ENCODE measurements at regions not wholly inside any gene's neighbourhood (a gene's known extent, or its start where the extent isn't known, plus 50 kb on each side); places are given as distances from the start of the nearest gene placed in this dataset.
"Not testable (repeated sequence)": the region's sequence is repeated elsewhere in the genome, so short reads cannot be mapped to it uniquely, and the experiment has no call there.

DNA sequence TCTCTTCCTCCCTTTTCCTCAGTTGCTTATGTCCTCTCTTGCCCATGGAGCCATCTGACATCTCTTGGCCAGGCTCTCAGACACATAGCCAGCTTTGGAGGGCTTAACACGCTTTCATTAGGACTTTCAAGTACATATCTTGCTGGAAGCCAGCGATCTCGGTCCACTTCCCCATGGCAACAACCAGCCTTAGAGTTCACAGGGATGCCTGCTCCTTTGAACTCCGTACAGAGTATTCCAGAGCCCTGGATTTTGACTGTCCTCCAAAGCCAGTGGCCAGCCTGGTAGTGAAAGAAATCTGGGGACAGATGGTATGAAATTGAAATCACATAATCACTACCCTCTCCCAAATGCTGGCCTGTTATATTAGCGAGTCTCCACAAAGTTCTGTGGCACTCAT lies 370.5 kb upstream of the NPVF start:
- H3K4me3 ChIP-seq (ENCODE audit: low read depth, low read length), result no peak overlapping the region
- 94% methylated on average over 5 of the region's 5 CpGs for WGBS
- H3K36me3 ChIP-seq (ENCODE audit: insufficient read depth), result no peaks in the 10 kb centered on the region
- H3K4me1 ChIP-seq (ENCODE audit: insufficient read depth), result no peaks in the 10 kb centered on the region
- no peak overlapping the region for H3K27ac ChIP-seq (ENCODE audit: low read depth)
- no peak for DNase-seq (ENCODE audit: extremely low spot score)

DNA sequence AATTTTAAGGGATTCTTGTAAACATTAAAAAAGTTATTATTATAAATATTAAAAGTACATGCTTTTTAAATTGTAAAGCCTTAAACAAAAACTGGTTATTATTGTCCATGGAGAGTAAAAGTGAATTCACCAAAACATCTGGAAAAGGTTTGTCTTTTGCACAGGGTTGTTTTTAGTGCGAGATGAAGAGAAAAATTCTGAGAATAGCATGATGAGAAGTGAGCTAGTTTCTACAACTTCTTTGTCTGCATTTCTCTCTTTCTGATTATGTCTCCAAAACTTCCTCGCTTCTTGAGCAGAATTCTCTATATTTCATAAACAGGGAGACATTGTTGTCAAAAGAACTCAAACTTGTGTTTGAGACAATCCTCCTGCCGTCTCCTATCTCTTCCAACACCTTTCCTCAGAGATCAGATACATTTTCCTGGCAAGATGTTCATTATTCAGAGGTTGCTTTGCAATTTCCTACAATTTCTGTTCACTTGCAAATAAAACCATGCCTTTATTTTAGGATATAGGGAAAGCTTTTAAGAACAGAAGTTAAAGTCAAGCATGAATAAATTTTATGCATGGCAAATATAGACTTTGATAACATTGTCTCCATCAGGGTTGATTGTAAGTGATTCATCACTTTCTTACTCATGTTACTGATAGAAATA lies 372.1 kb upstream of the NPVF start:
- no peaks in the 10 kb centered on the region for H3K4me1 ChIP-seq (ENCODE audit: insufficient read depth)
- H3K27ac ChIP-seq (ENCODE audit: low read depth), result no peak overlapping the region
- DNase-seq (ENCODE audit: extremely low spot score), result no peak
- H3K36me3 ChIP-seq (ENCODE audit: insufficient read depth), result no peaks in the 10 kb centered on the region
- no peak overlapping the region for H3K4me3 ChIP-seq (ENCODE audit: low read depth, low read length)
- 59% methylated on average over 3 of the region's 3 CpGs for WGBS

- not testable (repeated sequence) for H3K4me1 ChIP-seq (ENCODE audit: insufficient read depth); DNase-seq (ENCODE audit: extremely low spot score); H3K4me3 ChIP-seq (ENCODE audit: low read depth, low read length); H3K27ac ChIP-seq (ENCODE audit: low read depth); H3K36me3 ChIP-seq (ENCODE audit: insufficient read depth)
- WGBS, result 28% methylated on average over 26 of the region's 30 CpGs
These were observed 374.6 kb upstream of the NPVF start for GRCh38 chr7:25602730-25603426.

DNA sequence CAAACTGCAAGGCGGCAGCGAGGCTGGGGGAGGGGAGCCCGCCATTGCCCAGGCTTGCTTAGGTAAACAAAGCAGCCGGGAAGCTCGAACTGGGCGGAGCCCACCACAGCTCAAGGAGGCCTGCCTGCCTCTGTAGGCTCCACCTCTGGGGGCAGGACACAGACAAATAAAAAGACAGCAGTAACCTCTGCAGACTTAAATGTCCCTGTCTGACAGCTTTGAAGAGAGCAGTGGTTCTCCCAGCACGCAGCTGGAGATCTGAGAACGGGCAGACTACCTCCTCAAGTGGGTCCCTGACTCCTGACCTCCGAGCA lies 375.1 kb upstream of the NPVF start:
- WGBS, result 13% methylated on average over 2 of the region's 9 CpGs
- H3K36me3 ChIP-seq (ENCODE audit: insufficient read depth); H3K4me3 ChIP-seq (ENCODE audit: low read depth, low read length); DNase-seq (ENCODE audit: extremely low spot score); H3K27ac ChIP-seq (ENCODE audit: low read depth); H3K4me1 ChIP-seq (ENCODE audit: insufficient read depth): not testable (repeated sequence)

- H3K27ac ChIP-seq (ENCODE audit: low read depth), result no peak overlapping the region
- H3K4me3 ChIP-seq (ENCODE audit: low read depth, low read length), result no peak overlapping the region
- 93% methylated on average over 4 of the region's 4 CpGs for WGBS
- no peaks in the 10 kb centered on the region for H3K4me1 ChIP-seq (ENCODE audit: insufficient read depth)
- no peak for DNase-seq (ENCODE audit: extremely low spot score)
- H3K36me3 ChIP-seq (ENCODE audit: insufficient read depth), result no peaks in the 10 kb centered on the region
These were observed 382.9 kb upstream of the NPVF start for GRCh38 chr7:25611196-25611595.

GRCh38 chr7:25613912-25614311 lies 385.6 kb upstream of the NPVF start:
- no peaks in the 10 kb centered on the region for H3K4me1 ChIP-seq (ENCODE audit: insufficient read depth)
- H3K4me3 ChIP-seq (ENCODE audit: low read depth, low read length), result no peak overlapping the region
- no peak for DNase-seq (ENCODE audit: extremely low spot score)
- no peaks in the 10 kb centered on the region for H3K36me3 ChIP-seq (ENCODE audit: insufficient read depth)
- no peak overlapping the region for H3K27ac ChIP-seq (ENCODE audit: low read depth)
- 95% methylated on average over 4 of the region's 4 CpGs for WGBS

DNA sequence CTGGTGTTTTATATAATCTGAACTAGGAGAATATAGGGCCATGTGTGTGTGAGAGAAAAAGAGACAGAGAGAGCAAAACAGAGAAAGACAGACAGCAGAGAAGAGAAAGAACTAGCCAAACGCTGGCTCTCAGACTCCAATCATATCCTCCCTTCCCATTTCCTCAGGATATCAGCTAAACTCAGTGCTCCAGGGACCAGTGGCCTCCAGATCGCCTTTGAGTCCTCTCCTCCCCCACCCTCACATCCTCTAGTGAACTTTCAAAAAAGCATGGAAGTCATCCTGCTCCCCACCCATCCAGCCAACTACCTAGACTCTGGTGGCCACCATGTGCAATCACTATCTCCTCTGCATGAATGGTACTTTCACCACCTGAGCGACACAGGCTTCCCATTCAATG lies 386.1 kb upstream of the NPVF start:
- H3K36me3 ChIP-seq (ENCODE audit: insufficient read depth), result no peaks in the 10 kb centered on the region
- no peak overlapping the region for H3K4me3 ChIP-seq (ENCODE audit: low read depth, low read length)
- 74% methylated on average over 3 of the region's 3 CpGs for WGBS
- no peak for DNase-seq (ENCODE audit: extremely low spot score)
- no peaks in the 10 kb centered on the region for H3K4me1 ChIP-seq (ENCODE audit: insufficient read depth)
- H3K27ac ChIP-seq (ENCODE audit: low read depth), result no peak overlapping the region

DNA sequence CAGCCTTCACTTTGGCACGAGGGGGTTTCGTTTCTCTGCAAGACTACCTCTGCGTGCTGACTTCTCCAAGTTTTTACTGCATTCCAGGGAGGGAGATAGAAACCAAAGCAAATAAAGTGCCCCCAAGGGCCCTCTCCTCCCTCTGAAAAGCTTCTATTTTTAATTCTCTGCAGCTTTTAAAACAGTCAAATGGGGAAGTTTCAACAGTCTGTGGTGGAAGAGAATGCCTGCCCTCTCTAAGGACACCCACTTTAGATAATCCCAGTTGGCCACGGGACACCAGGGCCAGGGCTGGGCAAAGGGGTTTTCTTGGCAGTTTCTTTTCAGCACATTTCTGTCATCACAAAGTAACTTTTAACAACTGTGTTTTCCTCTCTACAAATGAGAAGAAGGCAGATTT lies 386.7 kb upstream of the NPVF start:
- Histone ChIP-seq H3K36me3 (ENCODE audit: insufficient read depth) (no peaks in the 10 kb centered on the region), H3K4me3 (ENCODE audit: low read depth, low read length) (no peak overlapping the region), H3K27ac (ENCODE audit: low read depth) (no peak overlapping the region), H3K4me1 (ENCODE audit: insufficient read depth) (no peaks in the 10 kb centered on the region)
- WGBS, result 29% methylated on average over 4 of the region's 4 CpGs
- no peak for DNase-seq (ENCODE audit: extremely low spot score)

DNA sequence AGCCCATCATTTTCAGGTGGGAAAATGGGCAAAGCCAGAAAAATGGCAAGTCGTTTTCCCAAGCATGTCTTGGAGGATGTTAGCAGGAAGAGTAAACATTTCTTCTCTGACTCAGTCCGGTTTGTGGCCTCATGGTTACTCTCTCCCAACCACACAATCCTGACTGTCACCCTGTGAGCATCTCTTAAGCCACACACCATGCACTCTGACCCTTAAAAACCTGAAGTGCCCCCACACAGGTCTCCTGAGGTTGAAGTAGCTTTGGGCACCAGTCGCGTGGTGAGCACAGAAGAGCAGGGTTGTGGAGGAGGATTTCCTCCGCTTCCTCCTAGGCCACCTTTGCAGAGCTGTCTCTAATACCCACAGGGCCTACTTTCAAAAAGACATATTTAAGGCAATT lies 387.3 kb upstream of the NPVF start:
- Histone ChIP-seq H3K36me3 (ENCODE audit: insufficient read depth) (no peaks in the 10 kb centered on the region), H3K27ac (ENCODE audit: low read depth) (no peak overlapping the region), H3K4me1 (ENCODE audit: insufficient read depth) (no peaks in the 10 kb centered on the region), H3K4me3 (ENCODE audit: low read depth, low read length) (no peak overlapping the region)
- WGBS, result 78% methylated on average over 5 of the region's 5 CpGs
- DNase-seq (ENCODE audit: extremely low spot score), result no peak

DNA sequence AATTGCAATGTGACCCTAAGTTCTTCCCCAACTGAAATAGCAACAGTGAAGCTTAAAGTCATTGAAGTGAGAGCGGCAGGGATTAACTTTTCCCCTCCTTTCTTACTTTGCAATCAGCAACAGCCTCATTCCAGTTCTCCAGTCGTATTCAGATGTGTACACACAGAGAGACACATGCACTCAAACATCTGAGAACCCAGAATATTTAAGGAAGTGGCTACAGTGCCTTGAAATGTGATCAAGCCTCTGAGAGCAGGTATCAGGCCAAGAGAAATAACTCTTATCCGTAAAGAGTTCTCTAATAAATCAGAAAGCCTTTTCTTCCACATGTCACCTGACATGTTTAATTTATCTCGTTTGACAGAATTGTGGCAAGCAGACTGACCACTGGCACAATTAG lies 388.9 kb upstream of the NPVF start:
- Histone ChIP-seq H3K36me3 (ENCODE audit: insufficient read depth) (no peaks in the 10 kb centered on the region), H3K4me1 (ENCODE audit: insufficient read depth) (no peaks in the 10 kb centered on the region), H3K4me3 (ENCODE audit: low read depth, low read length) (no peak overlapping the region), H3K27ac (ENCODE audit: low read depth) (no peak overlapping the region)
- no peak for DNase-seq (ENCODE audit: extremely low spot score)
- WGBS, result 64% methylated on average over 4 of the region's 4 CpGs

DNA sequence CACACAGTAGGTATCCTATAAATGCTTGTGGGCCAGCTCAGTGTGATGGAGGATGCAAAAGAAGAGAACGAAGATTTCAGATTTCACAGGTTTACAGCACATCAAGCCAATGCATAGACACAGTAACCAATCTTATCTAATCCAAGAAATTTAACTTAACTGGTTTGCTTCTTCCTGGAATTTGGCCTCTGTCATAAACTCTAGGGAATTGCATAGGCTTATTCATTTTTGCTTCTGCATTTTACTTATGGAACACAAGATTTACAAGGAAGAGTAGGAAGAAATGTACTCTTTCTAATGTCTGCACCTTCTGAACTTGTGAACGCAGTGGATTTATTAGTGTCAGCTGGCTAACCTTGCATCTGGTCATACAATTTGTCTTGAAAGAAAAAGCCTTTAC lies 389.4 kb upstream of the NPVF start:
- H3K4me3 ChIP-seq (ENCODE audit: low read depth, low read length), result no peak overlapping the region
- no peaks in the 10 kb centered on the region for H3K36me3 ChIP-seq (ENCODE audit: insufficient read depth)
- no peak overlapping the region for H3K27ac ChIP-seq (ENCODE audit: low read depth)
- 88% methylated on average over 2 of the region's 2 CpGs for WGBS
- no peaks in the 10 kb centered on the region for H3K4me1 ChIP-seq (ENCODE audit: insufficient read depth)
- DNase-seq (ENCODE audit: extremely low spot score), result no peak

DNA sequence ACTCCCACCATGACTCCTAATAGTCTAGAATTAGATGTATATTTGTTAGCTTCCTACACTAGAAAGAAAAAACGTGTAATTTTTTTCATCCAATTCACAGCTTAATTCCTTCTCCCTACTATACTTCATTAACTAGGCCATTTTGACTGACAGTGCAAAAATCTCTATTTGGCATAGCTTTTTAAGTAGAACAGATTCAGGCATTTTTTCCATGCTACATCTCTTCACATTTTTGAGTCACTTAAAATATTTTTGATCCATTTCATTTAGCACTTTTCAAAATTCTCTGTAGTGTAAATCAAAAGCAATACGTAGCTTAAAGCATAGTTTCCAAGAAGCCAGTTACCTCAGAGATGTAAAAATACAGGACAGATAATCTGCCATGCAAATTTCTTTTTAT lies 391.1 kb upstream of the NPVF start:
- Histone ChIP-seq H3K36me3 (ENCODE audit: insufficient read depth) (no peaks in the 10 kb centered on the region), H3K4me3 (ENCODE audit: low read depth, low read length) (no peak overlapping the region), H3K4me1 (ENCODE audit: insufficient read depth) (no peaks in the 10 kb centered on the region), H3K27ac (ENCODE audit: low read depth) (no peak overlapping the region)
- DNase-seq (ENCODE audit: extremely low spot score), result no peak
- WGBS, result 72% methylated on average over 2 of the region's 2 CpGs

DNA sequence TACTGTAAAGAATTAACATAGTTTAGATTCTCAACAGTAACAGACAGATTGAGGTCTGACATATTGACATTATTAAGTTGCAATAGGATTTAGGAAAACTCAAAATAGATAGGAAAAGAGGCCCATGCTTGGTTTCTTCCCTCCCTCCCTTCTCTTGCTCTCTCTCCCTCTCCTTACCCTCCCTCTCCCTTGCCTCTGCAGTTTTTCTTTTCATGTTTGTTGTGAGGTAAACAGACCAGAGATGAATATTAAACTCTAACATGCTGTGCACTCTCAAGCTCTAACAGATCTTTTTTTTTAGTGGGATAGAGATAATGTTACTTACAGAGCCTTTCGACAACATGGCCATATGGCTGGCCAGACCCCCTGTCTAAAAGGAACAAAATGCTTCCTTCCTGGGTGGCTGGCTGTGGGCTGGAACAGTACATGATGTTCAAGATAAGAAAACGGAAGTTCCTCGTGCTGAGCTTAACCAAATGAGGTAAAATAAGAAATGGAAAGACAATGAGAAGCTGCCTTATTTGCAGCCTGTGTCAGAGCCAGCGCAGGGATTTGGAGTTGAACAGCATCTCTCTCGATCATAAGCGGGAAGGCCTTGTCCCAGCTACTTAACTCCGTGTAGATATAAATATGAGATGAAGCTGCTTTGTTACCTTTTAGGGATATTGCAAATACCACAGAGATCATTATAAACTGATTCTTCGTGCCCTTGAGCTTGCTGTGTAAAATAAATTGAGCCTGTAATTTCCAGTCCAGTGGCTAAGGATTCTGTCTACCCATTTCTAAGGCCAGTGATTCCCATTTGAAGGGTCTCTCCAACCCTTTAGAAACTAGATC lies 391.9 kb upstream of the NPVF start:
- WGBS, result 32% methylated on average over 8 of the region's 8 CpGs
- Histone ChIP-seq H3K4me3 (ENCODE audit: low read depth, low read length) (no peak overlapping the region), H3K4me1 (ENCODE audit: insufficient read depth) (no peaks in the 10 kb centered on the region), H3K27ac (ENCODE audit: low read depth) (peak overlapping the region; percentile 96), H3K36me3 (ENCODE audit: insufficient read depth) (no peaks in the 10 kb centered on the region)
- DNase-seq (ENCODE audit: extremely low spot score), result peak; percentile 72

DNA sequence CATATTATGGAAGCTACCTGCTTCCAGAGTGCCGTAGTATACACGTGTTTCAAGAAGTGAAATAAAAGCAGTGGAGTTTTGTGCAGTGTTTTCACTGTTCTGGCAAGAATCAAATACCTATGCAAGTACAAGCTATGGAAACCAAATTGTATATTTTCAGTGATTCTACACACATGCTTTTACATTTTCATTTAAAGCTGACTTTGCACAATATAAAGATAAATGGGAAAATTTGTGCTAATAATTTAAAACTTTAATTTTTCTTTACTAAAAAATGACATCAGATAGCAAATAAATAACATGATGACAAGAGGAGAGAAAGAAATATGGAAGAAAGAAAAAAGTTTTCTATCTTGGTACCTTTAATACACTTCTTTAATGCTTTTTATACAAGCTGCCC lies 393.7 kb upstream of the NPVF start:
- Histone ChIP-seq H3K27ac (ENCODE audit: low read depth) (no peak overlapping the region), H3K36me3 (ENCODE audit: insufficient read depth) (no peaks in the 10 kb centered on the region), H3K4me1 (ENCODE audit: insufficient read depth) (no peaks in the 10 kb centered on the region), H3K4me3 (ENCODE audit: low read depth, low read length) (no peak overlapping the region)
- DNase-seq (ENCODE audit: extremely low spot score), result no peak
- WGBS, result 91% methylated on average over 2 of the region's 2 CpGs

All from urinary bladder (tissue), 3 donors.